HG03025 (cell line): ENCODE measurements at regions not wholly inside any gene's neighbourhood (a gene's known extent, or its start where the extent isn't known, plus 50 kb on each side); places are given as distances from the start of the nearest gene placed in this dataset.

Experiments used
- ATAC-seq: cut with Tn5 transposase; IDR thresholded peaks from one replicate; pipeline ENCODE4 v1.9.1; 2021; ENCODE audit warnings: mild to moderate bottlenecking, moderate library complexity; ENCODE audit not compliant: unreplicated experiment, low FRiP score

GRCh38 chr16:79754501-79754900 lies 154.0 kb upstream of the MAF start:
- ATAC-seq: no peak

- ATAC-seq: no peak
Observed at GRCh38 chr16:79754081-79754480, 153.5 kb upstream of the MAF start.

GRCh38 chr16:79753286-79753685 lies 152.7 kb upstream of the MAF start:
- ATAC-seq: no peak

- no peak for ATAC-seq
Observed at GRCh38 chr16:79752396-79752795, 151.9 kb upstream of the MAF start.

GRCh38 chr16:79751471-79752184 lies 151.1 kb upstream of the MAF start:
- no peak for ATAC-seq

- ATAC-seq: no peak
Observed at GRCh38 chr16:79750311-79750710, 149.8 kb upstream of the MAF start.

GRCh38 chr16:79748629-79749028 lies 148.1 kb upstream of the MAF start:
- no peak for ATAC-seq

GRCh38 chr16:79747688-79748087 lies 147.2 kb upstream of the MAF start:
- ATAC-seq: no peak

GRCh38 chr16:79740252-79740651 lies 139.7 kb upstream of the MAF start:
- no peak for ATAC-seq

GRCh38 chr16:79735271-79735670 lies 134.7 kb upstream of the MAF start:
- ATAC-seq: no peak

GRCh38 chr16:79734721-79735120 lies 134.2 kb upstream of the MAF start:
- no peak for ATAC-seq

GRCh38 chr16:79728923-79729240 lies 128.3 kb upstream of the MAF start:
- ATAC-seq: no peak

- no peak for ATAC-seq
Observed at GRCh38 chr16:79728048-79728922, 127.7 kb upstream of the MAF start.

- ATAC-seq: no peak
Observed at GRCh38 chr16:79726902-79727301, 126.4 kb upstream of the MAF start.

- ATAC-seq: no peak
Observed at GRCh38 chr16:79725051-79725450, 124.5 kb upstream of the MAF start.

- ATAC-seq: no peak
Observed at GRCh38 chr16:79723583-79724168, 123.1 kb upstream of the MAF start.

GRCh38 chr16:79721270-79721669 lies 120.7 kb upstream of the MAF start:
- ATAC-seq: no peak

GRCh38 chr16:79717333-79718137 lies 117.0 kb upstream of the MAF start:
- ATAC-seq: no peak

- ATAC-seq: no peak
Observed at GRCh38 chr16:79716645-79717332, 116.3 kb upstream of the MAF start.

GRCh38 chr16:79715061-79715460 lies 114.5 kb upstream of the MAF start:
- no peak for ATAC-seq
